Neural crest cell (in vitro differentiated cells): ENCODE measurements at regions not wholly inside any gene's neighbourhood (a gene's known extent, or its start where the extent isn't known, plus 50 kb on each side); places are given as distances from the start of the nearest gene placed in this dataset.

ENCODE experiments used
- DNase-seq: peaks from one replicate; pipeline ENCODE4 v3.0.0; 2021; ENCODE audit warnings: low read depth, mixed read lengths, low spot score
- H3K27ac Mint-ChIP-seq: one replicate; pipeline ENCODE4 v1.8.0; 2021; ENCODE audit warnings: mild to moderate bottlenecking, mixed read lengths; ENCODE audit not compliant: unreplicated experiment
- H3K27me3 Mint-ChIP-seq: 2 replicates; pipeline ENCODE4 v1.8.0; 2021; ENCODE audit warnings: low read depth, mild to moderate bottlenecking, mixed read lengths
- H3K36me3 Mint-ChIP-seq: 2 replicates; pipeline ENCODE4 v1.8.0; 2021; ENCODE audit warnings: low read depth, mild to moderate bottlenecking, mixed read lengths
- H3K4me1 Mint-ChIP-seq: 2 replicates; pipeline ENCODE4 v1.8.0; 2021; ENCODE audit warnings: mixed read lengths
- H3K4me3 Mint-ChIP-seq: one replicate; pipeline ENCODE4 v1.8.0; 2021; ENCODE audit warnings: mild to moderate bottlenecking, mixed read lengths
- H3K9me3 Mint-ChIP-seq: 2 replicates; pipeline ENCODE4 v1.8.0; 2021; ENCODE audit warnings: mixed read lengths
- CTCF ChIP-seq: fragments of 200-600 bp; sonication (generic); conservative IDR thresholded peaks from 2 replicates; pipeline ENCODE4 v1.5.0; 2021; ENCODE audit warnings: antibody characterized with exemption, mild to moderate bottlenecking

- no peaks in the 10 kb centered on the region for H3K27me3 Mint-ChIP-seq
- DNase-seq, result no peak
- H3K27ac Mint-ChIP-seq, result no peak overlapping the region
- peaks cover 11% of the 10 kb centered on the region for H3K4me1 Mint-ChIP-seq
- no peak for TF ChIP-seq CTCF
- H3K9me3 Mint-ChIP-seq, result peaks cover 3% of the 10 kb centered on the region
- no peak overlapping the region for H3K4me3 Mint-ChIP-seq
- no peaks in the 10 kb centered on the region for H3K36me3 Mint-ChIP-seq
Measured at GRCh38 chr2:41884718-41885117, 163.1 kb upstream of the PKDCC start.

GRCh38 chr2:41886145-41886664 lies 161.6 kb upstream of the PKDCC start:
- no peak overlapping the region for H3K27ac Mint-ChIP-seq
- no peak for DNase-seq

GRCh38 chr2:41886757-41887156 lies 161.1 kb upstream of the PKDCC start:
- peaks cover 3% of the 10 kb centered on the region for H3K9me3 Mint-ChIP-seq
- no peak overlapping the region for H3K27ac Mint-ChIP-seq
- no peak for TF ChIP-seq CTCF
- DNase-seq, result no peak
- no peaks in the 10 kb centered on the region for H3K27me3 Mint-ChIP-seq
- H3K4me1 Mint-ChIP-seq, result peaks cover 4% of the 10 kb centered on the region
- H3K4me3 Mint-ChIP-seq, result no peak overlapping the region
- no peaks in the 10 kb centered on the region for H3K36me3 Mint-ChIP-seq

More at GRCh38 chr2:41886145-41886664, 161.6 kb upstream of the PKDCC start:
- peaks cover 3% of the 10 kb centered on the region for H3K9me3 Mint-ChIP-seq
- no peaks in the 10 kb centered on the region for H3K36me3 Mint-ChIP-seq
- no peak overlapping the region for H3K4me3 Mint-ChIP-seq
- H3K4me1 Mint-ChIP-seq, result peaks cover 4% of the 10 kb centered on the region
- TF ChIP-seq CTCF, result no peak
- H3K27me3 Mint-ChIP-seq, result no peaks in the 10 kb centered on the region

- H3K27ac Mint-ChIP-seq, result no peak overlapping the region
Measured at GRCh38 chr2:41890341-41890740, 157.5 kb upstream of the PKDCC start.

GRCh38 chr2:41892476-41892875 lies 155.3 kb upstream of the PKDCC start:
- no peak for TF ChIP-seq CTCF
- no peak for DNase-seq
- Mint-ChIP-seq H3K36me3 (no peaks in the 10 kb centered on the region), H3K4me3 (no peak overlapping the region), H3K4me1 (no peaks in the 10 kb centered on the region), H3K27ac (no peak overlapping the region), H3K27me3 (no peaks in the 10 kb centered on the region), H3K9me3 (peaks cover 3% of the 10 kb centered on the region)

More at GRCh38 chr2:41890341-41890740, 157.5 kb upstream of the PKDCC start:
- TF ChIP-seq CTCF, result no peak
- no peak overlapping the region for H3K4me3 Mint-ChIP-seq
- no peaks in the 10 kb centered on the region for H3K27me3 Mint-ChIP-seq
- H3K36me3 Mint-ChIP-seq, result no peaks in the 10 kb centered on the region
- no peak for DNase-seq
- no peaks in the 10 kb centered on the region for H3K4me1 Mint-ChIP-seq
- H3K9me3 Mint-ChIP-seq, result peaks cover 3% of the 10 kb centered on the region
